A549 (cell line): ENCODE measurements at regions not wholly inside any gene's neighbourhood (a gene's known extent, or its start where the extent isn't known, plus 50 kb on each side); places are given as distances from the start of the nearest gene placed in this dataset.

Experiments used
- CBX2 ChIP-seq: fragments of 200-600 bp; sonication (generic); IDR thresholded peaks from 2 replicates; pipeline ENCODE4 v1.6.1; 2016; ENCODE audit warnings: low read depth, mild to moderate bottlenecking, borderline replicate concordance
- CEBPB ChIP-seq, 2 experiments: fragments of >200 bp in 1 of 2; sonication (Bioruptor Twin) in 1 of 2; formaldehyde crosslinking in 1 of 2; IDR thresholded peaks; 2 replicates each; pipeline ENCODE4 v1.6.1; 2012 to 2016
- CTCF ChIP-seq: fragments of >200 bp; sonication (Bioruptor Twin); formaldehyde crosslinking; IDR thresholded peaks from 3 replicates; pipeline ENCODE4 v1.5.1; 2016
- EP300 ChIP-seq, 2 experiments: fragments of >200 bp; sonication (Bioruptor Twin); formaldehyde crosslinking; IDR thresholded peaks; 2 replicates in 1 of 2; 3 replicates in 1 of 2; pipeline ENCODE4 v1.6.1; 2016 to 2017
- ESRRA ChIP-seq: fragments of 150-350 bp; IDR thresholded peaks from 2 replicates; pipeline ENCODE4 v1.6.1; 2014; ENCODE audit warnings: mild to moderate bottlenecking, low read length, borderline replicate concordance
- JUN ChIP-seq, 2 experiments: fragments of >200 bp; sonication (Bioruptor Twin); formaldehyde crosslinking; IDR thresholded peaks; 2 replicates in 1 of 2; 3 replicates in 1 of 2; pipeline ENCODE4 v1.6.1; 2016 to 2017
- MAFK ChIP-seq: fragments of 450-650 bp; IDR thresholded peaks from 2 replicates; pipeline ENCODE4 v1.6.1; 2014; ENCODE audit not compliant: partially characterized antibody
- NFE2L2 ChIP-seq: fragments of 150-350 bp; conservative IDR thresholded peaks from 2 replicates; pipeline ENCODE4 v1.6.1; 2014; ENCODE audit warnings: low read length
- PHF8 ChIP-seq: fragments of 200-600 bp; sonication (generic); IDR thresholded peaks from 2 replicates; pipeline ENCODE4 v1.6.1; 2016; ENCODE audit warnings: low read depth, mild to moderate bottlenecking, antibody characterized with exemption, moderate library complexity, borderline replicate concordance
- POLR2A ChIP-seq: IDR thresholded peaks from 2 replicates; pipeline ENCODE4 v1.6.1; 2012; ENCODE audit warnings: mild to moderate bottlenecking, low read length
- RAD21 ChIP-seq, 2 experiments: fragments of >200 bp in 1 of 2; sonication (Bioruptor Twin) in 1 of 2; formaldehyde crosslinking in 1 of 2; IDR thresholded peaks in 1 of 2; conservative IDR thresholded peaks in 1 of 2; 2 replicates in 1 of 2; 3 replicates in 1 of 2; pipeline ENCODE4 v1.6.1; 2012 to 2018; ENCODE audit warnings: inconsistent platforms in 1 of 2
- RCOR1 ChIP-seq: fragments of 150-350 bp; IDR thresholded peaks from 2 replicates; pipeline ENCODE4 v1.6.1; 2014; ENCODE audit warnings: antibody characterized with exemption, low read length, low read depth

- TF ChIP-seq MAFK (no peak), NFE2L2 (no peak), CTCF (no peak), ESRRA (no peak), POLR2A (no peak), JUN (IDR thresholded peaks at IDR 0.05) (no peak), CEBPB (IDR thresholded peaks at IDR 0.05) (no peak), EP300 (IDR thresholded peaks at IDR 0.05) (no peak), CBX2 (no peak), RCOR1 (no peak), RAD21 (conservative IDR thresholded peaks at IDR 0.05 in 1 of 2, IDR thresholded peaks at IDR 0.05 in 1 of 2) (no peak), PHF8 (no peak)
These were observed 158.9 kb downstream of the PTGER3 start for GRCh38 chr1:70888722-70889121.
